Uterus (tissue), 2 donors: ENCODE measurements at regions not wholly inside any gene's neighbourhood (a gene's known extent, or its start where the extent isn't known, plus 50 kb on each side); places are given as distances from the start of the nearest gene placed in this dataset.

Experiments
- CTCF ChIP-seq, 4 experiments: fragments of 200-600 bp in 2 of 4; fragments of 450-650 bp in 2 of 4; sonication (generic) in 2 of 4; IDR thresholded peaks; one replicate each; pipeline ENCODE4 v1.5.1; 2016 to 2019; ENCODE audit warnings: antibody characterized with exemption in 4 of 4, mild to moderate bottlenecking in 2 of 4, moderate library complexity in 1 of 4
- POLR2A ChIP-seq, 2 donors: fragments of 450-650 bp; IDR thresholded peaks; one replicate each; pipeline ENCODE4 v1.6.1; 2016; ENCODE audit warnings: antibody characterized with exemption in 2 of 2, mild to moderate bottlenecking in 1 of 2, moderate library complexity in 1 of 2

- no peak for TF ChIP-seq CTCF (IDR thresholded peaks at IDR 0.05)
- no peak for TF ChIP-seq POLR2A (IDR thresholded peaks at IDR 0.05)
Observed at GRCh38 chr3:146894406-146894805, 289.3 kb upstream of the PLSCR5 start.
